Amygdala (tissue), 56 donors: ENCODE measurements at regions not wholly inside any gene's neighbourhood (a gene's known extent, or its start where the extent isn't known, plus 50 kb on each side); places are given as distances from the start of the nearest gene placed in this dataset.

Experiments
- DNase-seq, 56 donors: peaks; one replicate each; lab custom pipeline; 2025; lab: John Stamatoyannopoulos, UW

DNA sequence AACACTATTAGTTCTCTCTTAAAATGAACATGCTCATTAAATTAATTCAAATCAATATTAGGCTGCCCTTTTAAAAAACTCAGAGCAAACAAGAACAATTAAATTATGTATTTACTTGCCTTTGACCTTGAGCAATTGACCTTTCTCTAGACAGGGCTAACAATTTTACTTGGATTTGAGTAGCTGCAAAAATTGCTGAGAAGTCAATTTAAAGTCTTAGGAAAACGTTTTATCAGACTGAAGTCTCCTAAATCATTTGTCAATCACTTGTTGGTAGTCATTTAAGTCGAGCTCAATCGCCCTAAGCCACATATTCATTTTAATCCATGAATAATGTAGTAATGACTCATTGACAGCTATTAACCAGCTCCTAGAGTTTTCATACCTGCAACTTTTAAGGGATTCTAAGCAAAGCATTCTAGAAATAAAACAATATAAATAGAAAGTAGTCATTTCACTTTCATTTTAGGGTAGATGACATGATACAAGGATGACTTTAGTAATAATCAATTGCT lies 84.9 kb upstream of the SEC61G start:
- no peak for DNase-seq

DNA sequence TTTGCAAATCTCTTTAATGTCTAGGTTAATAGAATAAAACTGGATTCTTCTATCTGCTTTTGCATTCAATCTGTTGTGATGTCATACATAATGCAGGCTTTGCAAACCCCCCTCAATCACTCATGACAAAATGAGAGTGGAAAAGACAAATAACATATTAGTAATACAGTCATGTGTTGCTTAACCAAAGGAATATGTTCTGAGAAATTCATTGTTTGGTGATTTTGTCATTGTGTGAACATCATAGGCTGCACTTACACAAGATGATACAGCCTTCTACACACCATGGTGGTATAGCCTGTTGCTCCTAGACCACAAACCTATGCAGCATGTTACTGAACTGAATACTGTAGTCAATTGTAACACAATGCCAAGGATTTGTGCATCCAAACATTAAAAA lies 87.3 kb upstream of the SEC61G start:
- no peak for DNase-seq

- no peak for DNase-seq
Measured at GRCh38 chr7:54847921-54848320, 88.9 kb upstream of the SEC61G start.

DNA sequence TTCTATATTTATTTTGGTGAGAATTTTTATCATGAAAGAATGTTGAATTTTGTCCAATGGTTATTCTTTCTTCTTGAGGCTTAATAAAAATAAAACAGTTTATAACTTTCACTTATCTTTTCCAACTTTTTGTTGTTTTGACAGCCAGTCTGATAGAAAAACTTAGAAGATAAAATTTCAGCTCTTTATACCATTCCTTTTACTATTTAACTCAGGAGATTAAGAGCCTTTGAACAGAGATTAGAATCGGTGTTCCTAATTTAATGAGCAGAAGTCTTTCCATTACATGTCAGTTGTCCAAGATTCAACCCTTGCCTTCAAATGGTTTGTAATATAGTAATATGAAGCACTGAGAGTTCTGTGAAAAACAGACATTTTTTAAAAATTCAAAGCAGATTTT lies 97.8 kb upstream of the SEC61G start:
- no peak for DNase-seq

DNA sequence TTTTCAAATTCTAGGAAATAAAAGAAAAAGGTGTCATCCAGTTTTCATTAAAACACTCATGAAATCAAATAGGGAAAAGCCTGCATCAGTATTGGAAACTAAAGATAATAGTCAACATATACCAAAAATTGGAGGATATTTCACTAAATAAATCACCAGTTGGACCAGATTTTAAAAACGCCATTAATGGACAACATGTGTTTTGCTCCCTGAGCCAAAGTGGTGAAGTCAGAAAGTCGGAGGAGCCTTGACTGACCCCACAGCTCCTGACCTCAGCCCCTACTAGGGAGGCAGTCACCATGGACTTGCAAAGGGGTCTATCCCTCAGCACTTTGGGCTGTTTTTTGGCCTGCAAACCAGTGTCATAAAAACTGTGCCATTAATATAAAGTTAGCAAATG lies 98.3 kb upstream of the SEC61G start:
- DNase-seq = no peak

DNA sequence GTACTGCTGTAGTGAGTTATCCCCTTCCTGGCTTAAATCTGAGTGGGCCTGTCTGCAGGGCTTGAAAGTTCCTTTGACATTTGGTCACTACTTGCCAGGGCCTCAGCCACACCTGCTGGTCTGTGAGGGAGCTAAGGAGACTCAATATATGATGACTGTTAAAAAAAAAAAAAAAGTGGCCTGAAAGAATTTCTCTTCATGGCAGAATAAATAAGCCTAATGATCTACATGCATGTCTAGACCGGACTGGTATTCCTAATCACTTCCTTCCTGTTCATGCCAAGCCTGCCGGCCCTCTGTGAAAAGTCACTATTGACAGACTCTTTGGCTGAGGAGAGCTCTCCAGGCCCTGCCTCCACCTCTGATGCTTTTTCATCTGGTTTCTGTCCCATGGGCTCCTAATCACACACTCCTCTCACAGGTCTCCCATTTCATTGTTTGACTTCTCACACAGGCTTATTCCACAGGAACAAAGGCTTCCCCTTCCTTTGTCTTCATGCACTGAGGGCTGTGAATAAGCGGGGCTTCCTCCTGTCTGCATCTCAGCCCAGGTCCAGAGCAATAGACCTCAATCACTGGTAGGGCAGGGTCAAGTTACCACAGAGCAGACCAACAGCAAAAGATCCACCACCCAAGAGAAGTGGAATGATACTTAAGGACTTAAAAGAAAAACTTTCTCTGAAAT lies 99.1 kb upstream of the SEC61G start:
- no peak for DNase-seq

DNA sequence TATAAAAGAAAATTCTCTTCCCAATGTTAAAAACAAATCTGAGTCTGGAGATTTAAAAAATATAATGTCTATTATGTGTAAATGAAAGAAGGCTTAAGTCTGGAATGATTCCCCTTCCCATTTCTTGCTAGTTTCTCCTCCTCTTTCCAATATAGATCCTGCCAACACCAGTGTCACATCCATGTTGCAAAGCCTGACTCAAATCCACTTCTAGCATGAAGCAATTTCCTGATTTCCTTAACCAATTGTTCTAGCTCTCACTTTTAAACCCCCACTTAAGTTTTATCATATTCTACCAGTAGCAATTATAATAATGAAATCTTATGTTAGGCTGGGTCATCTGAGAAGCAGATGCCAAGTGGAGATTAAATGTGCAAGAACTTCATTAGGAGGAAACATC lies 100.1 kb upstream of the SEC61G start:
- no peak for DNase-seq

DNA sequence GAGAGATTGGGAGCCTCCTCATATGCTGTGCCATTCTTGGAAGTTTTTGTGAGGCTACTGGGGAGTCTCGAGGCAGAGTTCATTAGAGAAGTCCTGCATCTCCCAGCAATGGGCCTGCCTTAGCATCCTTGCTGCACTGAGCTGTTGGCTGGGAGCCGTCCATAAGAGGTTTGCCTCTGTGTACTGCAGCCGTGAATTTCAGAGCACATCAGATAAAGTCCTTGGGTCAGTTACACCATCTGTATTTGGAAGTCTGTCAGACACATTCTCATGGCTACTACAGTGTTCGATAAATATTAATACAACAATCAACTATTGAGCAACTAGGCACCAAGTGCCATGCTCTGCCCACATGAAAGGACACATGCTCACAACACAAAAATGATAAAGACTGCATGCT lies 100.5 kb upstream of the SEC61G start:
- no peak for DNase-seq

GRCh38 chr7:54860003-54860775 lies 101.2 kb upstream of the SEC61G start:
- no peak for DNase-seq

GRCh38 chr7:54860843-54861242 lies 101.8 kb upstream of the SEC61G start:
- no peak for DNase-seq

- DNase-seq = no peak
Measured at GRCh38 chr7:54864663-54865062, 105.7 kb upstream of the SEC61G start.

DNA sequence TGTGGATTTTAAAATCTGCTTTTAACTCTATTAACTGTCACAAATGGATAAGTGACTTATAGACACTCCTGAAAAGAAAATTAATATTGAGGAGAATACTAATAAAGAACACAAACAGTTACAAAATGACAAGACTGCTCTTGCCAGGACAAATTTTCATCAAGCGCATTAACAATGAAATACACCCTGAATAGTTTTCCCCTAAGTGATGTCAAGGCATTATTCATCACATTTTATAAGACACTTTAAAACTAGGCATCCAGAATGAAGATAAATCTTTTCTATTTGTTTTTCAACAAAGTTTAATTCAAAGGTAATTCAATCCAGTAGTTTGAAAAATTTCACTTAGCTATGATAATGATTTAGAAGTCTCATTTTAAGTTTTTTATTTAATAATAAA lies 110.5 kb upstream of the SEC61G start:
- no peak for DNase-seq

DNA sequence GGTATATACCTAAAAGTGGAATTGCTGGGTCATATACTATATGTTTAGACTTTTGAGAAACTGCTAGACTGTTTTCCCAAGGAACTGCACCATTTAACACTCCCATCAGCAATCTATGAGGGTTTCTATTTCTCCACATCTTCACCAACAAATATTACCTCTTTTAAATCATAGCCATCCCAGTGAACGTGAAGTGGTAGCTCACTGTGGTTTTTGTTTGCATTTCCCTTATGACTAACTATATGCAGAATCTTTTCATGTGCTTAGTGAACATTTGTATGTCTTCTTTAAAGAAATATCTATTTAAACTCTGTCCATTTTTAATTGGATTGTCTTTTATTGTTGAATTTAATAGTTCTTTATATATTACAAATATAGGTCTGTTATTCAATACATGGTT lies 115.8 kb upstream of the SEC61G start:
- DNase-seq = no peak

GRCh38 chr7:54877683-54878082 lies 118.7 kb upstream of the SEC61G start:
- no peak for DNase-seq

GRCh38 chr7:54878339-54878738 lies 119.3 kb upstream of the SEC61G start:
- no peak for DNase-seq

GRCh38 chr7:54879776-54880175 lies 120.8 kb upstream of the SEC61G start:
- no peak for DNase-seq

DNA sequence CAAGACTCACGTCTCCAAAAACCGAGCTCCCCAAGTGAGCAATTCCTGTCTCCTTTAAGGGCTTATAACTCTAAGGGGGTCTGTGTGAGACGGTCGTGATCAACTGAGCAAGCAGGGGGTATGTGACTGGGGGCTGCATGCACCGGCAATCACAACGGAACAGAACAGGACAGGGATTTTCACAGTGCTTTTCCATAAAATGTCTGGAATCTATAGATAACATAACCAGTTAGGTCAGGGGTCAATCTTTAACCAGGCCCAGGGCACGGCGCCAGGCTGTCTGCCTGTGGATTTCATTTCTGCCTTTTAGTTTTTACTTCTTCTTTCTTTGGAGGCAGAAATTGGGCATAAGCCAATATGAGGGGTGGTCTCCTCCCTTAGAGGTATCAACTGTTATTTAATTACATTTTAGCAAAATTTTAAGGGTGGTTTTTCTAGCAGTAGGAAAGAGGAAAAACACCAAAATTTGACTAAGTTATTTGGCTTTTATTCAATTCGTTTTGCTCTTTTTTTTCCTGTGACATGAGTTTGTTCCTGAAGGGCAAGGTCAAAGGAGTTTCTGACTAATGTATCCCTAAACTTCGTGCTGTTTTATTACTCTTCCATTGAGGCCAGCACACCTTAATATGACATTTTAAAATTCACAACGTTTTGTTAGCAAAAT lies 121.4 kb upstream of the SEC61G start:
- no peak for DNase-seq

DNA sequence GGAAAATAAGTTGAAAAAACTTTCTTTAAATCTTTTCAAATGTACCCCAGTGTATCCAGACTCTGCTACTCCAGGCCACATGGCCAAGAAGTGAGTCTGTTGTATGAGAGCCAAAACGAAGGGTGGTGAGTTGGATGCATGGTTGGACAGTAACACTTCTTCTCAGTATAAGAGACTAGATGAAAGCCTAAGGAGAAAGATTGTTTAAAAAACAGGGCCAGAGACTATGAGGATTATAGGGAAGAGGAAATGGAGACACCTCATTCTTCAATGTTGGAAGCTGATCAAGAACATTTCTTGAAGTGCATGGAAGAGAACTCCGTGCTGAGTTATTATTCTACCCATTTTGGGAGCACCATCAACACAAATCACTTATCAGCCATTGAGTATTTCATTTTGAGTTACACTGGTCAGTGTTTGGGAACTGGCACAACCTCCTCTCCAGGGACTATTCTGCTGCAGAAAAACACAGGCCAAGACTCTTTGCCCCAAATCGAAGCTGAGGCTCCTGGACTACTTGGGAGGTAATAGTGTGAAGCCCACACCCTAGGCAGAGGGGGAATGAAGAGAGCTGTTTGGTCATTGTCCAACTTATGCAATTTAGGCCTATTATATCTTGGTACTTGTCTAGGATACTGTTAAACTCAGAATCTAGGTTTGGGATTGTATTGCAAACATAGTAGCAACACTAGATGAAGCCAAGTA lies 123.0 kb upstream of the SEC61G start:
- DNase-seq = no peak

GRCh38 chr7:54882694-54883093 lies 123.7 kb upstream of the SEC61G start:
- no peak for DNase-seq

GRCh38 chr7:54883576-54883975 lies 124.6 kb upstream of the SEC61G start:
- DNase-seq = no peak

DNA sequence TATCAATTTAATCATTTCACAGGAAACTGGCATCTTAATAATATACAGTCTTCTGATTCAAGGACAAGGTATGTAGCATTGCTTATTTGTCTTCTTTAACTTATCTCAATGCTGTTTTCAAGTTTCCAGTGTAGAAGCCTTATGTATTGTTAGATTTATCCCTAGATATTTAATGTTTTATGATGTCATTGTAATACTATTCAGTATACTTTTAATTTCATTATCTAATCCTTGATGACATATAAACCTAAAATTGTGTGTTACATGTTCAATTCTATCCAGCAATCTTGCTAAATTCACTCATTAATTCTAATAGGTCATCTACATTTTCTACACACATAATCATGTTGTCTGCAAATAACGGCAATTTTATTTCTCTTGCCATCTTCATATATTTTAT lies 126.3 kb upstream of the SEC61G start:
- no peak for DNase-seq
